ENCODE measurements at regions not wholly inside any gene's neighbourhood (a gene's known extent, or its start where the extent isn't known, plus 50 kb on each side); places are given as distances from the start of the nearest gene placed in this dataset.
A peak's percentile ranks its signal among the peaks of the same experiment; 100 is the strongest.

DNA sequence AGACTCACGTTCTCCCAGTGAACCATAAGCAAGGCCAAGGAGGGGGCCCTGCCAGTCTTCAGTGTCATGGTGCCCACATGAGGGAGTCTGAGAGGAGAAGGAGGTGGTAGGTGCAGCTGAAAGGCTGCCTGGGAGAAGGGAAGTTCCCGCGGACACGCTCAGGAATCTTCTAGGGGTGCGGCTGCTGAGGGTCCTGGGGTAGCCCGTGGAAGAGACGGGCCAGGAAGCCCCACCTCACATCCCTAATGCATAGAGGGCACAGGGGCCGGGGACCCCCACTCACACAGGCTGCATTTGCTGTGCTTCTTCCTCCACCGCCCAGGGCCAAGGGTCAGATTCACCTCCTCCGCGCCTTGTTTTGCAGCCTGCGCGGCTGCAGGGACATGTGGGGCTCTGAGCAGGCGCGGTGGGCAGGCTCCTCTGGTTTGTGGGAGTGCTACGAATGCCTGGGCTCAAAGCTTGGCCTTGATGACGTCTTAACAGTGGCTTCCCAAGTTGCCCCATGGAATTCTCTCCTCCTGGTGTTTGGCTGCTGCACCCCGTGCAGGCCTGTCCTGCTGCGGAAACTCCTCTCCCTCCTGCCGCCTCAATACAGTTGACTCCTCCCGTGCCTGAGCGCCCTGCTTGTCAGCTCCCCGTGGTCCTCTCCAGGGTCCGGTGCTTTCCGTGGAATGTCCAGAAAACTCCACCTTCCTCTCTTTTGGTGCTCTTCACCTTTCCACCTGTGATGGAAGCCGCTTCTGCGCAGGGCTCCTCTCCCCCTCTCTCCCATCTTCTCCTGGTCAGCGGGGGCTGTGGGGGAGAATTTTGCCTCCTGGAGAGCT is 95.7 kb downstream of the VAPA start:
- DNase-seq (ENCODE audit: low read depth): no peak

DNA sequence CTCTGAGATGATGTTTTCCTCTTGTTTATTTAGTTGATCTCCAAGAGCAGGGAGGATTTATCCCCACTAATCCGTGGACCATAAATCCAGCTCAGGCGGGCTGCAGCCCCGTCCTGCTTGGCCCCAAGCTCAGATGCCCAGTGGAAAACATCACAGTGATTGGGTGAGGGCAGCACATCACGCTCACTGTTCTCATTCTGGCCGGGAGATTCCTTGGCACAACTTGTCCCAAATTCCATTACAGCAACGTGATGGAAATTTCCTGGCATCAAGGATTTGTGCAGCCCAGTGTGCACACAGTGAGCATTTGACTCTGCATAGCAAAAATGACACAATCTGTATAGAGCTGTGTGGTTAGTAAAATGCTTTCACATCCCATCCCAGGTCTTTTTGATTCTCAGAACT is 96.8 kb downstream of the VAPA start:
- DNase-seq (ENCODE audit: low read depth): no peak

DNA sequence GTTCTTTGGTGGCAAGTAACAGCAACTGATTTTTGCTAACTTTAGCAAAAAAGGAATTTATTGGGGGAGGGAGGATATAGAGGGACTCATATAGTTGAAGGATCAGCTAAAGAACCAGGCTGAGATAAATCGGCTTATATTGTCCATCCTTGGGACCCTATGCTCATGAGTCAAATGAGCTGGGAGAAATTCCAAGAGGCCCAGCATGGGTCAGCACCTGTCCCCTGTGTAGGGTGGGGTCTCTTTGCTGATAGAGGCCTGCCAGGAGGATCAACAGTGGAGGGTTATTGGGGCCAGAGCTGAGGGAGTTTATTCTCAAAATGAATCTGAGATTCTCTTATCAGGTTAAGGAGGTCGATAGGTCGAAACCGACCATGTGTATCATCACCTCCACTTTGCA is 97.2 kb downstream of the VAPA start:
- no peak for DNase-seq (ENCODE audit: low read depth)

DNA sequence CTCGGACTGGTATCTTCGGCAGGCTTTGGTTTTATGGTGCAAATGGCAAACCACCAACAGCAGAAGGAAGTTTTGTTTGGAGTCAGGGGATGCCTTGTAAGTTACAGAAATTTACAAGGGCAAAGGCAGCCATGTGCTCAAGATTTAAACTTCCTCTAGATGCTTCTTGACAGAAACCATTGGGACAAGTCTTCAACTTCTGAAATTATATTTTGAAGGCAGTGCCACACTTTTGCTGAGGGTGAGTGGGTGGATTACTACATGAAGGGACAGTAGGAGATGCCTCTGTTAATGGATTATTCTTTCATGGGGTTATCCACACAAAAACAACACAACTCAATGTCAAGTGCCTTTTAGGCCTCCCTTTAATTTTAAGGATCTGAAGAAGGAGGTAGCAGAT is 97.9 kb downstream of the VAPA start:
- DNase-seq (ENCODE audit: low read depth): no peak

DNA sequence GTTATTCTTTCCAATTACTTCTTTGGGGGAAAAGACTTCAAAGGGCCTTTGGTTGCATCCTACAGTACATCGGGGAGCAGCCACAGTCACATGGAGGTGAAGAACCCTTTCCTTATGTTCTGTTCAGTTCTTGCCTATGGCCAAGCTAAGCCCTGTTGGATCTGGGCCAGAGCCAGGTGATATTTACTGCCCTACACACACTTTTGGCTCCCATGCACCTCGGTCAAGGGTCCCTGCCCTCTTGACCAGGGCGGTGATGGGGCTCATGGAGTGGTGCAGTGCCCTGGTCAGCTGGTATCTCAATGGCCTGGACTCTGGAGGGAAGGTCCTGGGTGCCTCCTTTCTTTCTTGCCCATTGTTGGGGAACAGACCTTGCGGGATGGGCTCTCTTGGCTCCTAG is 98.7 kb downstream of the VAPA start:
- no peak for DNase-seq (ENCODE audit: low read depth)

DNA sequence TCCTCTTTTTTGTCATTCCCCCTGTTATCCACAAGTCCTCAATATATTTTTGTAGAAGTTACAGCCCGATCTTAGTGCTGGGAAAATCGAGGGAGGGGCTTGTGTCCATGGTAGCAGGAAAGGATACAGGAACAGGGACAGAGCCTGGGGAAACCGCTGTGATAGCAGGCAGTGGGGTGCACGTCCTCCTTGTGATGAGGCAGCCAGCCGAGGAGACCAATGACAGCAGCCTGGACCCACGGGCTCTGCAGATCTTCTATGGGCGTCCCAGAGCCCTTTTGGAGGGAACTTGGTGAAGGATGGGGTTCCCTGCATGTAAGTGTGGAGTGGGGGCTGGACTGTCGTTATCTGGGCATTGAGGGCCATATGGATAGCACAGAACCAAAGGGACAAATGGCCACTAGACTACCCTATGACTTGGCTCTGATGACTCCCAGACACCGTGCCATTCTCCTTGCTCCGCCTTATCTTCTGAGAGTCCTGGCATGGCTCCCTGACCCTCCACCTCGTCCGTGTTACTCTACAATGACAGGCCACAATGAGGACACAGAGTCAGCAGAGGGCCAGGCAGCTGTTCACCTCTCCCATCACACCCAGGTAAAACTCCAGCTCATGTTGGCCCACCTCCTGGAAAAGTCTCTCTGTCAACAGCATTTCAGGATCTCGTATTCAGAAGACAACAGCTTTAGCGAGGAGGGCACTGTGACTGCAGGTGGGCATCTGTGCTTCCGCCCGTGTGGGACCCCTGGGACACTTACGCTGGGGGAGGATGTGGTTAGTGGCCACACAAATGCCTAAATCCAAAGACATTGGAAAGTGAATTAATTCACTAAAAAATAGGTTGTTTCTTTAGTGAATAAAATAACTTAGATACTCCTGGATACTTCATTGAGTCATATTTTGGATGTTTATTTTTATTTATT is 100.1 kb downstream of the VAPA start:
- DNase-seq (ENCODE audit: low read depth): no peak

DNA sequence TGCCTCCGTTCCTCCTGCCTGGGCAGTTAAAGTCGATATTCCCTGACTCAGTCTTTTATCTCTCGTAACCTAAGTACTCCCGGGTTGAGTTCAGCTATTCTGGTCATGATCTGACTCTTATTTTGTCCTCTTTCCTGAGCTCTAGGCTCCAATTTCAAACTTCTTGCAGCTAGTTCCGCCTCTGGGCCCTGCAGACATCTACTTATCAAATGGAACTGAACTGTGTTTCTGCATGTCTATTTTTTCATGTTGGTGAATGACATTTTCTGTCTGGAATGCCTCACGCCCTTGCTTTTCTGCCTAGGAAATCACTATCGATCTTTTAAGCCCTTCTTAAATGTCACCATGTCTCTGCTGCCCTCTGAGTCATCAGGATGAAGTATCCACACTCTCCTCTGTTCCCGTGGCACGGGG is 101.5 kb downstream of the VAPA start:
- DNase-seq (ENCODE audit: low read depth): no peak

DNA sequence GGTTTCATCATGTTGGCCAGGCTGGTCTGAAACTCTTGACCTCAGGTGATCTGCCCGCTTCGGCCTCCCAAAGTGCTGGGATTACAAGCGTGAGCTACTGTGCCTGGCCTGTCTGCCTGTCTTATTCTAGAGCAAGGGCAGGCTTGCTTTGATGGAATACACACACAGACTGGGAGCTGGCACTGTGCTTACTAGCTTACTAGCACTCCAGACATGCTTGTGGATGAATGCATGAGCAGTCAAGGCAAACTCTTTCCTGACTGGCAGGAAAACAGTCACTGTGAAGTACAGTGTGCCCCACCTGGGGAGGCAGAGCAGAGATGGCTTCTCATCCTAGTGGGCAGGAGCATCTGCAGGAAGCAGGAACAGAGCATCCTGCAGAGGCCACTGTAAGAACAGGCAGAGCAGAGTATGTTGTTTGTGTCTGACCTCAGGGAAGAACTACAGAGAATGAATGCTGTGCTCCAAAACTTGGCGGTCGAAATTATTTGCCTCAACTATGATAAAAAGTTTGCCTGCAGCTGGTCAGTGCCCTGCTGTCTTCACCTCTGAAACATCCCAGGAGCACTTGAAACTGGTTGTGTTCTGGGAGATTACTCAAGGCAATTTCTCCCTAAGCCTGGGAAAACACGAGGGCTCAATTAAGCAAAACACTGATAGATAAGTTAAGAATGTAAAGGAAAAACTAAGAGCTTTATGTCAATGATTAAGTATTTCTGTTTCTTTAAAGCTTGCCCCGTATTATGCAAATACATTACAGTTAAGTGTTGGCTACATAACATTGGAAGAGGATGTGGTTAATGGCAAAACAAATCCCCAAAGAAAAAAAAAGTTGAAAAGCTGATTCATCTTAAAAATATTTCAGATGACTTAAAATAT is 102.4 kb downstream of the VAPA start:
- no peak for DNase-seq (ENCODE audit: low read depth)

DNA sequence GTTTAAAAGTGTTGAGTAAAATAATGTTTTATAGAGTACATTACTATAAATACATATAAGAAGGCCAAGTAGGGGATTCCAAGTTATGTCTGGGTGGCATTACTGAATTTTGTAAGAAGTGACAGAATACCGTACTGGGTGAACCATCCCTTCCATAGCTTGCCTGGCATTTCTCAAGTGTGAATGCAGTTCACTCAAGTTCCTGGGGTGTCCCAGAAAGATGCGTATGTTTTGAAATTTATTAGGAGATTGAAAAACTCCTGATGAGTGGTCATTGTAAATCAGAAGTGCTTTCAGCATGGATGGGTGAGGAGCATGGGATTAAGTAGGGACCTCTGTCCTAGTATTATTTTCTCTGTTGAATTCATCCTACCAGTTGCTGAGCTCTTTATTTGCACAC is 103.2 kb downstream of the VAPA start:
- no peak for DNase-seq (ENCODE audit: low read depth)

DNA sequence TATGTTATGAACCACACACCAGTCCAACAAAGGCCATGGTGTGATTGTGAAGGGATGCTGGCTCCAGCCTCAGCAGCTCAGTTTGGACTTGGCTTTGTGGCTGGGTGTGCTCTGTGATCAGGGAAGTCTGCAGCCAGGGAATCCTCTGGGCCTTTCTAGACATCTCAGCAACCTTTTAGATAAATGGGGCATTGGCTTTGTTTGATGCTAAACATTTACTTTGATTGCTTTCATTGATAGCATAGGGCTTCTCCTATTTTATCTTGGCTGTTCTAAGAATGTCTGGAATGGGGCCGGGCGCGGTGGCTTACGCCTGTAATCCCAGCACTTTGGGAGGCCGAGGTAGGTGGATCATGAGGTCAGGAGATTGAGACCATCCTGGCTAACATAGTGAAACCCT is 104.5 kb downstream of the VAPA start:
- no peak for DNase-seq (ENCODE audit: low read depth)

DNA sequence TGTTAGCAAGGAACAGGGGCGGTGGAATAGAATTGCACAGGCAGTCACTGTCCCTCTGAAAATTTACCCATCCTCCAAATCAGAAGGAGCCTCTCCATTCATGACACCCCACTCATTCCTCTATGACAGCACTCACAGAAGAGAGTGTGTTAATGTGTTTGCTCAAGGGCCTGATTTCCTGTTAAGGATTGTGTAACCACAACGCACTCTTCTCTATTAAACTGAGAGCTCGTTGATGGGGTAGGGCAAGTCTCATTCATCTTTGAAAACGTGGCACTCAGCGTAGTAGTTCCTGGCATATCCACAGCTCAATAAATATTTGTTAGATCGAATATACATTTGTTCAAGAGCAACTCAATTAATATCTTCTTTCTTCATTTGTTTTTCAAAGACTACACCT is 106.4 kb downstream of the VAPA start:
- no peak for DNase-seq (ENCODE audit: low read depth)

DNA sequence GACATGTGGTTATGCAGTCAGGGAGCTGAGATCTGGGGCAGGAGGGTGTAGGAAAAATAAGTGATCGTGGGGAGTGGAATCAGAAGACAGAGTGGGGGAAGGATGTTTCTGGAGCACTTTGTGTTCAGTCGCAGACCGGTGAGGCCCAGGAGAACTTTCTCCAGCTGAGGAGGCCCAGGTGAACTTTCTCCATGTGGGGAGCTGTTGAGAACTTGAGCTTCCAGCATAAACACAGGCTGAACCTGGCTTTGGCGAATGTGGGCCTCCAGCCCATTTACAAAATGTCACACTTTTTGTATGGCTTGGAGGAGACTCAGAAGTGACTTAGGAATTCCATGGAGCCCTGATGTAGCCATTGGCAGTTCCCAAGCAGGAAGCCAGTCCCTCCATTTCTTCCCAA is 108.5 kb downstream of the VAPA start:
- no peak for DNase-seq (ENCODE audit: low read depth)

DNA sequence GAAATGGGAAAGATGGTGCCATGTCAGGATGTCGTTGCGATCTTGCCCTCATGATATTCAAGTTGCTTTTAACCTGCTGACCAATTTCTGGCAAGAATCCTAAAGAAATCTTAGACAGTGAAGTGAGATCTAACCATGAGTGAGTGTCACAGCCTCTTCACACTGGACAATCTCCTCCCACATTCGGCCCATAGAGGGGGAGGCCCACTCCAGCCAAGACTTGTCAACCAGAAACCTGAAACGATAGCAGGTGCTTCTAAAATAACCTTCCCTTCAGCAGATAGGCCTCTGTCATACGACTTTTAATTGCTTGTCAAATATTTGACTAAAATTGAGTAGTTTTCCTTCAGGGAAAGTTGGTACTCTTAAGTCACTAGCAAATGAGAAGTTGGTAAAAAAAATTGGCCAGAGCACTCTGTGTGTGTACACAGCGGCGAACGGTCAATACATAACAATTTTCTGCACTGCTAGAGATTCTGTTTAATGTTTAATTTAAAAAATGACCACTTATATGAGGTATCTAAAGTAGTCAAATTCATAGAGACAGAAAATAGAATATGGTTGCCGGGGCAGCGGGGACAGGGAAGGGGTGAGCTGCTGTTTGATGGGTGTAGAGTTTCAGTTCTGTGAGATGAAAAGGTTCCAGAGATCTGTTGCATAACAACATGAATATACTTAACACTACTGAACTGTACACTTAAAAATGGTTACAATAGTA is 110.2 kb downstream of the VAPA start:
- no peak for DNase-seq (ENCODE audit: low read depth)

DNA sequence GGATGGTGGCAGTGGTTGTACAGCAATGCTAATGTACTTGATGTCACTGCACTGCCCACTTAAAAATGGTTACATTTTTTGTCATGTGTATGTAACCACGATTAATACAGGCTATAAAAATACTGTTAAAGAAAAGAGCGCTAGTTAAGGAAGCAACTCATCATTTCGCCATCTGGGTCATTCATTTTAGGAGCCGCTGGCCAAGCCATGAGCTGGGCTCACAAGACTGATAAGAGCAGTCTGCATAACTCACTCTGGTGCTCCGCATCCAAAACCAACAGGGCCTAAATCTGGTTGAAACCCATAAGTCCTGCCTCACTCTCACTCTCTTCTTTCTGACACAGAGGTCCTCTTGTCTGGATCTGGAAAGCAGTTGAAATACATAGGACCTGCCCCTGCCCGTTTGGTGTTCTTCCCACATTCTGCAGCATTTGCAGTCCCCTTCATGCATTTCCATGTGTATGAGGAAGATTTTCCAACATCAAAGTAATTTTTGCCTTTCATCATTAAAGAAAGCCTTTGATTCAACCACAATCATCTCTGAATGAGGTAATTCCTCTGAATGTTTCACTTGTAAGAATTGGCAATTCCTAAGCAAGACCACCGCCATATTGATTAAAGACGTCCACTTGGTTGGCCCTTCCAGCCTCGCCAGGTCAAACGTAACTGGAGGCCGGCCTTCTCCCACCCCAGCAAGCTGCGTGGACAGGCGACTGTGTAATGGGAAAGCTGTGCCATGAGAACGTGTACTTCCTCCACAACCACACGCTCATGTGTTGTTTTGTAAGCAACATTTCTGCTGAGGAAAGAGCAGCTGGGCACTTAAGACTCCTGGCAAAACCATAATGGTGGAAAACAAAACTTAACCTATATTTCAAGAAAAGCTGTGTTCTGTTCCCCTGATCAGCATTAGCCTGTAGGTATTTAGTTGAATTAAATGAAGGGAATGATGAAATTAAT is 112.2 kb downstream of the VAPA start:
- DNase-seq (ENCODE audit: low read depth): no peak

DNA sequence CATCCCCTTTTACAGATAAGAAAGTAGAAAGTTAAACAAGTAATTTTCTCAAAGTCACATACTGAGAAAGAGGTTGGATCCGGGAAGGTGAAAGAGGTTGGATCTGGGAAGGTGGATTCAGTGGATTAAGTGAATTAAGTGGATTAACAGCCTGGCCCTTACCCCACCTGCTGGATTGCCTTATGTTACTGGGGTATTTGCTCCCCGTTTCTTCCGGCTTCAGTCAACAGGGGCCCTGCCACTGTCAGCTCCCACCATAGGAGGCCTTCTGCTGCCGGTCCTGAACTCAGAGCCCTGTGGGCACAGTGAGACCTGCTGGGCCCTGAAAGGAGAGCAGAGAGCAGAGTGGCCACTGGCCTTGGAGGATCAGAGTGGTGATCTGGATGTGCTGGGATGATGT is 113.2 kb downstream of the VAPA start:
- no peak for DNase-seq (ENCODE audit: low read depth)

DNA sequence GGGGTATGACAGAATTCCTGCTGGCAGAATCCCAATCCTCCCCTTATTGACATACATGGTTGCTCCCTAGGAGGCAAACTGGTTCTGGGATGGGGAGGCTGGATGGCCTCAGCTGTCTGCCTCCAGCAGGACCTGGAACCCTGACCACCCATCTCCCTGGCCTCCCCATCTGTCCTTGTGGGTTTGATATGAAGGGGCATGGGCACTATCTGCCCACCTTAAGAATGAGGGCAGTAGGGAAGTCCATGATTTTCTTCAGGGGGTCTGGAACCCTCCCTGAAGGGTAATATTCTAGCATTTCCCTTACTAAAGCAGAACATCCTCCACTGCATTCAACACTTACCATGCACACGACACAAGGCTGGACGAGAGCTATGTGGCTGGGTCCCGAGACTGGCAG is 113.6 kb downstream of the VAPA start:
- no peak for DNase-seq (ENCODE audit: low read depth)

DNA sequence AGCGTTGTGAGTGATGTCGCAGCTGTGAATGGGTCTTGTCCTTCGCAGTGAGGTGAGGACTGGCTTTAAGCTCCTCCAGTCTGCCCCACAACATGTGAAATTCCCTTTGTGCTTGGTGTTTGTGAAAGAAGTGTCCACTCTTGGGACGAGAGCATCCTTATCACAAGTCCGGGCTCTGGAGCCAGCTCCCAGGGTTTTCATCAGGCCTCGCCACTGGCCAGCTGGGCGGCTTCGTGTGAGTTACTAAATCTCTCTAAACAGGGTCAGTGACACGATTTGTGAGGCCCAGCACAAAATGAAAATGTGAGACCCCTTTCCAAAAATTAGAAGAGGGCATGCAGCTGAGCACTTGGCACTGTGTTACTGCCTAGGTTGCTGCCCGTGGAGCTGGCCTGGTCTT is 115.9 kb downstream of the VAPA start:
- no peak for DNase-seq (ENCODE audit: low read depth)

DNA sequence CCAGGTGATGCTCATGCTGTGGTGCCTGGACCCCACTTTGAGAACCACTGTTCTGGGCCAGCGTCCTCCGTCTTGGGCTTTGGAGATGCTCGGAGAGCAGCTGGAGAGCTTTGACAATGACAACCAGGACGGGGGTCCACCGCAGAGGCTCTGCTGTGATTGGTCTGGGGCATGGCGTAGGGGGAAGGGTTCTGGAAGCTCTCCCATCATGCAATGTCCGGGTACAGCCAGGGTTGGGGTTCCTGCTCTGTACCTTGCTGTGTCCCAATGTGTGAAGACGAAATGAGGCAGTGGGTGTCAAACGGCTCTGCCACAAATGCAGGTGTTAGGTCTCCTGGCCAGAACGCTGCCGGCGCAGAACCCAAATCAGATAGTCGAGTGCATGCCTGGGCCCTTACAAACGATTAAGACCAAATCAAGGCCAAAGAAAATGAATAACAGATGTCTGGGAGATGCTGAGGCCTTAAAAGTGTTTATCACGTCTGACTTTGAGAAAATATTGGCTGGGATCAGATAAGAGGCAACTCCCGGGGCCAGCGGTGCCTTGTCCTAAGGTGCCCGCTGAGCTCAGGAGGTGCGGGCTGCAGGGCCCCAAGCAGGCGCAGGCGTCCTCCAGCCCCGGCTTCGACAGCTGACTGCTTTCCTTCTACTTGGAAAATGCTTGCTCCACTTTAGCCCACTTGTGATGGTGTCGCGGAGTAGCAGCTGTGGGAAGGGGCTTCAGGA is 117.2 kb downstream of the VAPA start:
- no peak for DNase-seq (ENCODE audit: low read depth)

DNA sequence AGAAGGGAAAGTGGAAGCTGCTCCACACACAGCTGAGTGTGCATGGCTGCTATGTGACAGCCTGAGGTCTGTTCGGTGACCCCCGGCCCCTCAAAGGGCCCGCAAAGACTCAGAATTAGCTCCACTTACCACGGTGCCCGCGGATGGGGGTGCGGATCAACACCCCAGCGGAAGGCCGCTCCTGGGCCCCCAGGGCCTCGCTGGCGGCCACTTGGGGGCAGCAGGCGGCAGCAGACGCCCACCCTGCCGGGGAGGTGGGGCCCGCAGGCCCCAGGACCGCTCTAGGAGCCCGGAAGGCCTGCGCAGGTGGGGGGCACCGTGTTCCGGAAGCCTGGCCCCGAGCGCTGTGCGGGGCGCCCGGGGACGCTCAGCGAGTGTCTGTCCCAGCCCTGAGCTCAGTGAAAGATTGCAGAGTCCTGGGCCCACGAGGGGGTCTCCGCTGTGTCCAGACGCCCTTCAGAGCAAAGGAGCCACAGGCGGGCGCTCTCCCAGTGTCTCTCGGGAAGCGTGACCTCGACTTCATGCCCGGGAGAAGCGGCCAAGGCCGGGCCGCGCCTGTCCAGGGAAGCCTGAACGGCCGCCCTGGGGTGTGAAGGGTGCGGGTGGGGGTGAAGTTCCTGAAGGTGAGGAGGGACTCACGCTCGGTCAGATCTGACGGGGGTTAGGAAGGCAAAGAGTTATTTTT is 118.7 kb downstream of the VAPA start:
- DNase-seq (ENCODE audit: low read depth): peak; percentile 8
